ENCODE measurements at regions not wholly inside any gene's neighbourhood (a gene's known extent, or its start where the extent isn't known, plus 50 kb on each side); places are given as distances from the start of the nearest gene placed in this dataset.

DNA sequence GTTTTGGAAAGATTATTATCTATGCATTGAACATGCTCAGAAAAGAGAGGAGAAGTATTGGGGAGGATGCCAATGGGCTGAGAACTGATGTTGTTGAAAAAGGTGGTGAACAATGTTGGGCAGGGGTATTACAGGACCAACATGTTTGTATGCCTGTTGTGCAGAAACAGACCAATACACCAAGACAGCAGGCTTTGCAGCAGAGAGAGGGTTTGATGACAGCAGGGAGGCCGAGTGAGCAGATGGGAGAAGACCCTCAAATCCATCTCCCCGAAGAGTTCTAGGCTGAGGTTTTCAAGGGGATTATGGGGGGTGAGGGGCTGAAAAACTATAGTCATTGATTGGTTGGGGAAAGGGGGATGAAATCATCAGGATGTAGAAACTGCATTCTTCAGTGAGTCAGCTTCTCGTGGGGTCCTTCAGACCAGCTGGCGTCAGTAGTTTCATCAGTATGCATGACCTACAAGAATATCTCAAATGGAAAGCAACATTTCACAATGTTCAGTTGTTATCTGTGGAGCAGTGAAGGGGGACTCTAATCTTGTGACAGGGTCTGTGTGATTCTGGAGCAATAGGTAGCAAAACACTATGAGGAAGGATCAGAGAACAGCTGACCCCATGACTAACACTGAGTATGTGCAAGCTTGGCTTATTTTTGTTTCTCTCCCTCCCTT is 167.8 kb downstream of the BAMBI start:
- TF ChIP-seq, protein P1, sequence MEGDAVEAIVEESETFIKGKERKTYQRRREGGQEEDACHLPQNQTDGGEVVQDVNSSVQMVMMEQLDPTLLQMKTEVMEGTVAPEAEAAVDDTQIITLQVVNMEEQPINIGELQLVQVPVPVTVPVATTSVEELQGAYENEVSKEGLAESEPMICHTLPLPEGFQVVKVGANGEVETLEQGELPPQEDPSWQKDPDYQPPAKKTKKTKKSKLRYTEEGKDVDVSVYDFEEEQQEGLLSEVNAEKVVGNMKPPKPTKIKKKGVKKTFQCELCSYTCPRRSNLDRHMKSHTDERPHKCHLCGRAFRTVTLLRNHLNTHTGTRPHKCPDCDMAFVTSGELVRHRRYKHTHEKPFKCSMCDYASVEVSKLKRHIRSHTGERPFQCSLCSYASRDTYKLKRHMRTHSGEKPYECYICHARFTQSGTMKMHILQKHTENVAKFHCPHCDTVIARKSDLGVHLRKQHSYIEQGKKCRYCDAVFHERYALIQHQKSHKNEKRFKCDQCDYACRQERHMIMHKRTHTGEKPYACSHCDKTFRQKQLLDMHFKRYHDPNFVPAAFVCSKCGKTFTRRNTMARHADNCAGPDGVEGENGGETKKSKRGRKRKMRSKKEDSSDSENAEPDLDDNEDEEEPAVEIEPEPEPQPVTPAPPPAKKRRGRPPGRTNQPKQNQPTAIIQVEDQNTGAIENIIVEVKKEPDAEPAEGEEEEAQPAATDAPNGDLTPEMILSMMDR (conservative IDR thresholded peaks at IDR 0.05) = no peak
- TF ChIP-seq ZFX (IDR thresholded peaks at IDR 0.05) = no peak
- no peak overlapping the region for H3K27ac ChIP-seq

DNA sequence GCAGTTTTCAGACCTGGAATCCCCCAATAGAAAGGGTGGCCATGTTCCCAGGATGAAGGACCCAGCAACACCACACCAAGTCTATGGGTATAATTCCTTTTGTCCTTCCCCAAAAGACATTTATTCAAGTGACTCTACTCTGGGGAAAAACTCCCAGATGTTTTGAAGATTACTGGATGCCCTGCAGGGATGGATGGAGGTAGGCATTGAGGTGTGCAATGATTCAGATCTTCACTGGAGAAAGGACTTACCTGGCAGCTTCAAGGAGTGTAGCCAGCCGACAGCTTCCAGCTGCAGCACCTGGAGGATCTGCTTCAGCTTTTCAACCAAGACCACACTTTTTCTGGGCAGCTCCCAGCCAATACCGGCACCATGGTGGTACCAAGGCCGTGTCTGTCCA is 172.0 kb downstream of the BAMBI start:
- TF ChIP-seq ZFX (IDR thresholded peaks at IDR 0.05) = no peak
- TF ChIP-seq, protein P1 (conservative IDR thresholded peaks at IDR 0.05) = no peak
- H3K27ac ChIP-seq = no peak overlapping the region

DNA sequence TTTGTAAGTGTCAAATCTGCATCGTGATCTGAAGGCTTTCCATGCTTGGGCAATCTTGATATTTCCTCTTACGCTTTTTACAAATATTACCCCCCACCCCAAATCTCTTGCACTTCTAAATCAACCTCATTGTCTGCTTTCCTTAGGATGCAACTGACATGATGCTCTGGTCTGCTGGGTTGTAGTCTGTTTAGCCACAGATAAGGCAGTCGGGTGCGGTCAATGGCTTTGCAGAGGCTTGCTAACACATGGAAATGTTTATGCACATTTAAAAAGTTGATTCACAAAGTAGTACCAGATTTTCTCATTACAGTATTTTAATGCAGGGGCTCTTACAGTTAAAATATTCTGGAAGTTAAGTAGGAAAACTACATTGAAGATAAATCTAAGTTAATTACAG is 172.5 kb downstream of the BAMBI start:
- no peak overlapping the region for H3K27ac ChIP-seq
- TF ChIP-seq, protein P1 (conservative IDR thresholded peaks at IDR 0.05) = no peak
- TF ChIP-seq ZFX (IDR thresholded peaks at IDR 0.05) = no peak

DNA sequence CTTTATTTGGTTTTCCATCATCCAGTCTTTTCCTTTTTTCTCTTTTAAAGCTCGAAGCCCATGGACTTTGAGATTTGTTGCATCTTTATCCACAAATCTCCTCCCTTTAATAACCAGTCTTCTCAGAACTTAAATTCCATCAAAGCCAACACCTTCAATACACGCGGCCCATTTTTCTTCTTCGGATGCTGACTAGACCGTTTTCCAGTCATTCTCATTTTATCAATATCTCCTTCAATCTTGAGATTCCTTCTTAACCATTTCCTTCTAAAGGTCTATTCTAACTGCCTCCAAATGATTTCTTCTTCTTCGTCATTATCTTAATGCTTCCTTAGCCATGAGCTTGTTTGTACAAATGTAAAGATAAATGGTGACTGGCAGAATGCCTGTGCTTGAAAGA is 173.5 kb downstream of the BAMBI start:
- no peak overlapping the region for H3K27ac ChIP-seq
- no peak for TF ChIP-seq ZFX (IDR thresholded peaks at IDR 0.05)
- TF ChIP-seq, protein P1 (conservative IDR thresholded peaks at IDR 0.05) = no peak

DNA sequence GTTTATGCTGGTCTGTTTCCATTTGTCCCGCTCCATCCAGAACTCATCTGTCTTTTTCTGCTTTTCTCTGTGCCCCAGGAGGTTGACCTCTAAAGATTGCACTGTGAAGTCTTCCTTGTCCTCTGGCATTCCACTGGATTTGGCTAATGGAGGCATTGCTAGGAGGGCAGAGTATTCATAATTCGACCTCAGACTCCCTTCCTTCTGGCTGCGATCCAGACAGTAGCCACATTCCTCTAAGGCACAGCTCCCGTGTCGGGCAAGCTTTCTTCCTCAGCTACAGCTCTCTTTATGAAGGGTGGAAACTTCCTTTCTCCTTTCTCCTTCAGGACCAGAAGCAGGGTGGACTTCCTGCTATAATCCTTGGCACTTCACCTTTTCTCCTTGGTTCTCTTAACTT is 175.9 kb downstream of the BAMBI start:
- TF ChIP-seq, protein P1 (conservative IDR thresholded peaks at IDR 0.05) = no peak
- TF ChIP-seq ZFX (IDR thresholded peaks at IDR 0.05) = no peak
- H3K27ac ChIP-seq = no peak overlapping the region

DNA sequence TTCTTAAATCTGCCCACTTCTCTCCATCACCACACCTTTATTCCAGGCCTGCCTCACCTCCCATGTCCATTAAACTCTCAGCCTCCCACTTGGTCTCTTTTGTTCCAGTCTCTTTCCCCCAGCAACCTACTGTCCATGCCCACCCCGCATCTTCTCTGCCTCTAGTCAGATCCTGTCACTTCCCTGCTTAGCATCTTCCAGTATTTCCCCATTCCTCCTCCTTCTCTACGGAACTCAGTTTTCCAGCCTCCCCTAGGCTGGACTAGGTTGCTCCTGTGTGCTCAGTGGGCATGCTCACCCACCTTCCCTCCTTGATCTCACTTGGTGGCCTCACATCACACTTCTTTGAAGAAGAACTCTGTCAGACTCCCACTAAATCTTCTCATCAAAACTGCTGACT is 179.8 kb downstream of the BAMBI start:
- no peak overlapping the region for H3K27ac ChIP-seq
- no peak for TF ChIP-seq ZFX (IDR thresholded peaks at IDR 0.05)
- TF ChIP-seq, protein P1 (conservative IDR thresholded peaks at IDR 0.05) = no peak

DNA sequence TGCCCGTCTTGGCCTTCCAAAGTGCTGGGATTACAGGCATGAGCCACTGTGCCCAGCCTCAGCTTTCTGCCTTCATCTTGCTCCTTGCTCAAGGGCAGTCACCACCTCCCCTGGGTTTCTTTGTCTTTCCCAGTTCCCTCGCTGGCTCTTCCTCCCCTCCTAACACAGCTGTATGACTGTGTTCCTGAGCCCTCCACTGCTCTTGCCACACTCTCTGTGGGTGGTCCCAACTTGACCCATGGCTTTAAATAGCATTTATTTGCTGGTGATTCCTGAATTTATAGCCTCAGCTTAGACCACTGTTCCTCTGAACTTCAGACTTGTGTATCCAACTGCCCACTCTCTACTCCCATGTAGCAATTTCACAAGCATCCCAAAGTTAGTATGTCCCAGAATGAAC is 181.3 kb downstream of the BAMBI start:
- TF ChIP-seq, protein P1 (conservative IDR thresholded peaks at IDR 0.05) = no peak
- no peak for TF ChIP-seq ZFX (IDR thresholded peaks at IDR 0.05)
- no peak overlapping the region for H3K27ac ChIP-seq
